ENCODE measurements at regions not wholly inside any gene's neighbourhood (a gene's known extent, or its start where the extent isn't known, plus 50 kb on each side); places are given as distances from the start of the nearest gene placed in this dataset.

DNA sequence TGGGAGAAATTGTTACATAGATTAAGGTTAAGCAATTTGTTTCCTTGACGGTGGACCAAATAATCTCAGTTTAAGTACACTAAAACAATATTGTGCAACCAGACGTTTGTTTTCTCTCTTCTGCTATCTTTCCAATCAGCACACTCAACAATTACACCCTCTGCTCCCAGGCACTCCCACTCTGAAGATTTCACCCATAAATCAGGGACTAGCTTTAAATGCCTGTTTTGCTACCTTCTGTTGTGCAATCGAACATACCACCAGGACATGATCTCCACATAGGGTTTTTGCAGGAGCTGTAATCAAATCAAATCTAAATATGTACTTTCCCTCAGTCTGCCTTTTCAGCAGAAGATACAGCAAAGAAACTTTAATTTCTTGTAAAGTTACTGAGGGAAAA lies 405.8 kb upstream of the TLE4 start:
- TF ChIP-seq MYC (IDR thresholded peaks at IDR 0.05; ENCODE audit: borderline replicate concordance, low read length) (no peak), FOSL2 (IDR thresholded peaks at IDR 0.05) (no peak), FOSL2 (CRISPR knock-in tag; IDR thresholded peaks at IDR 0.05) (no peak), POLR2A (IDR thresholded peaks at IDR 0.05; ENCODE audit: low read length) (no peak), SMC3 (IDR thresholded peaks at IDR 0.05) (no peak), MAZ (IDR thresholded peaks at IDR 0.05; ENCODE audit: borderline replicate concordance, low read depth, low read length) (no peak), MAFK (IDR thresholded peaks at IDR 0.05; ENCODE audit: partially characterized antibody) (no peak), POLR2AphosphoS2 (conservative IDR thresholded peaks at IDR 0.05; ENCODE audit: low read length) (no peak)
- TF ChIP-seq, protein P1, sequence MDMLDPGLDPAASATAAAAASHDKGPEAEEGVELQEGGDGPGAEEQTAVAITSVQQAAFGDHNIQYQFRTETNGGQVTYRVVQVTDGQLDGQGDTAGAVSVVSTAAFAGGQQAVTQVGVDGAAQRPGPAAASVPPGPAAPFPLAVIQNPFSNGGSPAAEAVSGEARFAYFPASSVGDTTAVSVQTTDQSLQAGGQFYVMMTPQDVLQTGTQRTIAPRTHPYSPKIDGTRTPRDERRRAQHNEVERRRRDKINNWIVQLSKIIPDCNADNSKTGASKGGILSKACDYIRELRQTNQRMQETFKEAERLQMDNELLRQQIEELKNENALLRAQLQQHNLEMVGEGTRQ (IDR thresholded peaks at IDR 0.05): no peak
- TF ChIP-seq, protein P2, sequence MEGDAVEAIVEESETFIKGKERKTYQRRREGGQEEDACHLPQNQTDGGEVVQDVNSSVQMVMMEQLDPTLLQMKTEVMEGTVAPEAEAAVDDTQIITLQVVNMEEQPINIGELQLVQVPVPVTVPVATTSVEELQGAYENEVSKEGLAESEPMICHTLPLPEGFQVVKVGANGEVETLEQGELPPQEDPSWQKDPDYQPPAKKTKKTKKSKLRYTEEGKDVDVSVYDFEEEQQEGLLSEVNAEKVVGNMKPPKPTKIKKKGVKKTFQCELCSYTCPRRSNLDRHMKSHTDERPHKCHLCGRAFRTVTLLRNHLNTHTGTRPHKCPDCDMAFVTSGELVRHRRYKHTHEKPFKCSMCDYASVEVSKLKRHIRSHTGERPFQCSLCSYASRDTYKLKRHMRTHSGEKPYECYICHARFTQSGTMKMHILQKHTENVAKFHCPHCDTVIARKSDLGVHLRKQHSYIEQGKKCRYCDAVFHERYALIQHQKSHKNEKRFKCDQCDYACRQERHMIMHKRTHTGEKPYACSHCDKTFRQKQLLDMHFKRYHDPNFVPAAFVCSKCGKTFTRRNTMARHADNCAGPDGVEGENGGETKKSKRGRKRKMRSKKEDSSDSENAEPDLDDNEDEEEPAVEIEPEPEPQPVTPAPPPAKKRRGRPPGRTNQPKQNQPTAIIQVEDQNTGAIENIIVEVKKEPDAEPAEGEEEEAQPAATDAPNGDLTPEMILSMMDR (IDR thresholded peaks at IDR 0.05): no peak
- TF ChIP-seq, protein P3, sequence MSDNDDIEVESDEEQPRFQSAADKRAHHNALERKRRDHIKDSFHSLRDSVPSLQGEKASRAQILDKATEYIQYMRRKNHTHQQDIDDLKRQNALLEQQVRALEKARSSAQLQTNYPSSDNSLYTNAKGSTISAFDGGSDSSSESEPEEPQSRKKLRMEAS (IDR thresholded peaks at IDR 0.05): no peak
